NCI-H1048 (cell line): ENCODE measurements at regions not wholly inside any gene's neighbourhood (a gene's known extent, or its start where the extent isn't known, plus 50 kb on each side); places are given as distances from the start of the nearest gene placed in this dataset.

Experiments
- DNase-seq: peaks from one replicate; lab custom pipeline; 2025; lab: John Stamatoyannopoulos, UW

- no peak for DNase-seq
Measured at GRCh38 chr2:145721681-145722080, 1201.8 kb upstream of the ZEB2 start.

- no peak for DNase-seq
Measured at GRCh38 chr2:145715601-145716000, 1195.7 kb upstream of the ZEB2 start.

GRCh38 chr2:145710303-145710702 is 1190.4 kb upstream of the ZEB2 start:
- DNase-seq: no peak

GRCh38 chr2:145702305-145702704 is 1182.4 kb upstream of the ZEB2 start:
- DNase-seq: no peak

- DNase-seq: no peak
Measured at GRCh38 chr2:145692971-145693478, 1173.1 kb upstream of the ZEB2 start.

- DNase-seq: no peak
Measured at GRCh38 chr2:145691659-145692058, 1171.7 kb upstream of the ZEB2 start.

GRCh38 chr2:145690183-145690778 is 1170.4 kb upstream of the ZEB2 start:
- no peak for DNase-seq

GRCh38 chr2:145689277-145689676 is 1169.4 kb upstream of the ZEB2 start:
- DNase-seq: no peak

GRCh38 chr2:145688156-145688555 is 1168.2 kb upstream of the ZEB2 start:
- no peak for DNase-seq

GRCh38 chr2:145687442-145688134 is 1167.7 kb upstream of the ZEB2 start:
- DNase-seq: no peak

GRCh38 chr2:145685383-145686050 is 1165.6 kb upstream of the ZEB2 start:
- DNase-seq: no peak

- no peak for DNase-seq
Measured at GRCh38 chr2:145682546-145683157, 1162.7 kb upstream of the ZEB2 start.

- no peak for DNase-seq
Measured at GRCh38 chr2:145680276-145680675, 1160.4 kb upstream of the ZEB2 start.

GRCh38 chr2:145677371-145677770 is 1157.5 kb upstream of the ZEB2 start:
- no peak for DNase-seq

- DNase-seq: no peak
Measured at GRCh38 chr2:145674705-145675104, 1154.8 kb upstream of the ZEB2 start.

- DNase-seq: no peak
Measured at GRCh38 chr2:145669301-145669700, 1149.4 kb upstream of the ZEB2 start.

GRCh38 chr2:145666552-145666951 is 1146.6 kb upstream of the ZEB2 start:
- no peak for DNase-seq

- DNase-seq: no peak
Measured at GRCh38 chr2:145657265-145657664, 1137.3 kb upstream of the ZEB2 start.

- no peak for DNase-seq
Measured at GRCh38 chr2:145655165-145655765, 1135.3 kb upstream of the ZEB2 start.

- DNase-seq: no peak
Measured at GRCh38 chr2:145654746-145655145, 1134.8 kb upstream of the ZEB2 start.

- DNase-seq: no peak
Measured at GRCh38 chr2:145654156-145654555, 1134.2 kb upstream of the ZEB2 start.

- DNase-seq: no peak
Measured at GRCh38 chr2:145653553-145653952, 1133.6 kb upstream of the ZEB2 start.
